Fibroblast of lung (primary cell): ENCODE measurements at regions not wholly inside any gene's neighbourhood (a gene's known extent, or its start where the extent isn't known, plus 50 kb on each side); places are given as distances from the start of the nearest gene placed in this dataset.

Experiments used
- CTCF ChIP-seq, 2 donors: IDR thresholded peaks in 1 of 2; conservative IDR thresholded peaks in 1 of 2; 1 replicate in 1 of 2; 2 replicates in 1 of 2; pipeline ENCODE4 v1.5.1; 2011 to 2012; ENCODE audit warnings: low read length in 2 of 2, control low read depth in 1 of 2, inconsistent platforms in 1 of 2, low read depth in 1 of 2, mild to moderate bottlenecking in 1 of 2
- EZH2 ChIP-seq: IDR thresholded peaks from 2 replicates; pipeline ENCODE4 v1.5.1; 2012; ENCODE audit warnings: low read length, control low read depth, mild to moderate bottlenecking; ENCODE audit errors: missing control alignments

GRCh38 chr6:137365707-137366437 lies 128.3 kb downstream of the OLIG3 start:
- TF ChIP-seq CTCF (conservative IDR thresholded peaks at IDR 0.05 in 1 of 2, IDR thresholded peaks at IDR 0.05 in 1 of 2; ENCODE audit: low read depth in 1 of 2, low read length in 2 of 2), result no peak
- no peak for TF ChIP-seq EZH2
